CD14-positive monocyte (primary cell): ENCODE measurements at regions not wholly inside any gene's neighbourhood (a gene's known extent, or its start where the extent isn't known, plus 50 kb on each side); places are given as distances from the start of the nearest gene placed in this dataset.

Source experiments
- DNase-seq, 3 donors: peaks; one replicate each; pipeline ENCODE4 v3.0.0-alpha.2; 2011 to 2022
- H2AFZ ChIP-seq: 2 replicates; pipeline ENCODE4 v1.6.0; 2012; ENCODE audit warnings: mild to moderate bottlenecking, low read depth, low read length, inconsistent platforms; ENCODE audit not compliant: insufficient read depth, poor library complexity, severe bottlenecking
- H3K27ac ChIP-seq, 2 donors: 1 replicate in 1 of 2; 2 replicates in 1 of 2; pipeline ENCODE4 v1.5.1; 2012 to 2013; ENCODE audit warnings: low read length in 2 of 2, control low read depth in 1 of 2, inconsistent platforms in 1 of 2, low read depth in 1 of 2, mild to moderate bottlenecking in 1 of 2
- H3K27me3 ChIP-seq, 2 donors: one replicate each; pipeline versions ENCODE4 v1.6.0 to v1.6.1; 2011 to 2013; ENCODE audit warnings: low read length in 2 of 2; ENCODE audit not compliant: control insufficient read depth in 2 of 2, insufficient read depth in 2 of 2
- H3K36me3 ChIP-seq, 2 donors: replicated peaks in 1 of 2; 1 replicate in 1 of 2; 2 replicates in 1 of 2; pipeline versions ENCODE4 v1.5.1 to v1.6.1; 2012 to 2013; ENCODE audit warnings: low read length in 2 of 2, control low read depth in 1 of 2, inconsistent platforms in 1 of 2, mild to moderate bottlenecking in 1 of 2; ENCODE audit not compliant: insufficient read depth in 2 of 2, control insufficient read depth in 1 of 2
- H3K4me1 ChIP-seq, 2 donors: 1 replicate in 1 of 2; 2 replicates in 1 of 2; pipeline versions ENCODE4 v1.5.1 to v1.6.1; 2012 to 2013; ENCODE audit warnings: low read length in 2 of 2, control low read depth in 1 of 2, inconsistent platforms in 1 of 2, mild to moderate bottlenecking in 1 of 2, moderate library complexity in 1 of 2; ENCODE audit not compliant: insufficient read depth in 2 of 2, control insufficient read depth in 1 of 2
- H3K4me2 ChIP-seq: replicated peaks from 2 replicates; pipeline ENCODE3; 2012; ENCODE audit warnings: low read length, moderate library complexity, mild to moderate bottlenecking; ENCODE audit not compliant: poor library complexity, severe bottlenecking; ENCODE audit errors: extremely low read depth
- H3K4me3 ChIP-seq, 3 experiments: fragments of 200-600 bp in 1 of 3; sonication (generic) in 1 of 3; replicated peaks in 1 of 3; 1 replicate in 2 of 3; 2 replicates in 1 of 3; pipeline ENCODE4 v1.5.1; 2011 to 2013; ENCODE audit warnings: low read length in 3 of 3, mild to moderate bottlenecking in 3 of 3, control low read depth in 2 of 3, low read depth in 2 of 3, inconsistent platforms in 1 of 3, moderate library complexity in 1 of 3
- H3K79me2 ChIP-seq: 2 replicates; pipeline ENCODE4 v1.6.0; 2012; ENCODE audit warnings: mild to moderate bottlenecking, control low read depth, inconsistent platforms, low read length, moderate library complexity; ENCODE audit not compliant: insufficient read depth
- H3K9ac ChIP-seq: 2 replicates; pipeline ENCODE4 v1.6.0; 2017; ENCODE audit warnings: low read length, mild to moderate bottlenecking; ENCODE audit not compliant: insufficient read depth, poor library complexity, severe bottlenecking
- H3K9me3 ChIP-seq, 2 donors: replicated peaks in 1 of 2; 1 replicate in 1 of 2; 2 replicates in 1 of 2; pipeline versions ENCODE4 v1.5.1 to v1.6.1; 2012 to 2013; ENCODE audit warnings: low read length in 2 of 2, control low read depth in 1 of 2; ENCODE audit not compliant: control insufficient read depth in 1 of 2, insufficient read depth in 1 of 2
- H4K20me1 ChIP-seq: 2 replicates; pipeline ENCODE4 v1.6.0; 2012; ENCODE audit warnings: mild to moderate bottlenecking, low read length, control low read depth, moderate library complexity; ENCODE audit not compliant: insufficient read depth
- H3K27ac Mint-ChIP-seq, 7 donors: one replicate each; pipeline ENCODE4 v1.8.0; 2020; ENCODE audit warnings: mild to moderate bottlenecking in 7 of 7, mixed read lengths in 7 of 7, moderate library complexity in 6 of 7, inconsistent platforms in 2 of 7
- H3K27me3 Mint-ChIP-seq, 3 donors: one replicate each; pipeline ENCODE4 v1.8.0; 2021 to 2022; ENCODE audit warnings: low read depth in 3 of 3, mild to moderate bottlenecking in 3 of 3, mixed read lengths in 3 of 3, moderate library complexity in 3 of 3, inconsistent platforms in 1 of 3
- H3K36me3 Mint-ChIP-seq, 2 donors: one replicate each; pipeline ENCODE4 v1.8.0; 2020; ENCODE audit warnings: mixed read lengths in 2 of 2, inconsistent platforms in 1 of 2, mild to moderate bottlenecking in 1 of 2
- H3K4me1 Mint-ChIP-seq: one replicate; pipeline ENCODE4 v1.8.0; 2020; ENCODE audit warnings: mild to moderate bottlenecking, mixed read lengths
- H3K4me3 Mint-ChIP-seq, 2 donors: one replicate each; pipeline ENCODE4 v1.8.0; 2020; ENCODE audit warnings: mild to moderate bottlenecking in 2 of 2, mixed read lengths in 2 of 2, moderate library complexity in 1 of 2
- H3K9me3 Mint-ChIP-seq, 7 donors: one replicate each; pipeline ENCODE4 v1.8.0; 2020 to 2022; ENCODE audit warnings: mixed read lengths in 7 of 7, mild to moderate bottlenecking in 6 of 7, moderate library complexity in 6 of 7, inconsistent platforms in 2 of 7
- CTCF ChIP-seq: fragments of 200-600 bp; IDR thresholded peaks from one replicate; pipeline ENCODE4 v1.8.0; 2022; ENCODE audit warnings: antibody characterized with exemption, mild to moderate bottlenecking
- WGBS: methylation state at CpG from one replicate; pipeline ENCODE4 v1.1.5; 2013; ENCODE audit warnings: missing lambda C conversion rate; ENCODE audit not compliant: insufficient coverage; 5-methylcytosine and 5-hydroxymethylcytosine counted together
- intact Hi-C, 2 donors: fragments of 100-400 bp; cut with micrococcal nuclease; formaldehyde crosslinking; loops; one replicate each; pipeline versions ENCODE4 v1.15.0 to v1.15.1; 2023

- no peaks in the 10 kb centered on the region for H3K79me2 ChIP-seq
- 90% methylated on average over 9 of the region's 10 CpGs for WGBS
- H3K9me3 ChIP-seq, result no peaks in the 10 kb centered on the region
- no peaks in the 10 kb centered on the region for H4K20me1 ChIP-seq
- Mint-ChIP-seq H3K9me3 (peaks cover 0 to under 1% (median 0%) of the 10 kb centered on the region in 7 donors), H3K36me3 (no peaks in the 10 kb centered on the region), H3K4me1 (no peaks in the 10 kb centered on the region), H3K27ac (no peak overlapping the region), H3K4me3 (no peak overlapping the region), H3K27me3 (peaks cover 0 to 5% (median 4%) of the 10 kb centered on the region in 3 donors)
- no peak overlapping the region for H3K4me2 ChIP-seq
- TF ChIP-seq CTCF, result no peak
- no peak overlapping the region for H3K4me3 ChIP-seq
- no peaks in the 10 kb centered on the region for H3K4me1 ChIP-seq
- H2AFZ ChIP-seq, result no peak overlapping the region
- no peak overlapping the region for H3K9ac ChIP-seq
- no peaks in the 10 kb centered on the region for H3K27me3 ChIP-seq
- DNase-seq, result no peak
- H3K27ac ChIP-seq, result no peak overlapping the region
- H3K36me3 ChIP-seq, result no peaks in the 10 kb centered on the region
- intact Hi-C loops, result no loop called here
These were observed 86.8 kb upstream of the UXS1 start for GRCh38 chr2:106280722-106281446.

GRCh38 chr2:106280224-106280623, 86.1 kb upstream of the UXS1 start:
- H4K20me1 ChIP-seq, result no peaks in the 10 kb centered on the region
- H3K4me3 ChIP-seq, result no peak overlapping the region
- intact Hi-C loops, result no loop called here
- no peak overlapping the region for H3K9ac ChIP-seq
- H3K4me1 ChIP-seq, result no peaks in the 10 kb centered on the region
- H3K27me3 ChIP-seq, result no peaks in the 10 kb centered on the region
- no peaks in the 10 kb centered on the region for H3K79me2 ChIP-seq
- Mint-ChIP-seq H3K4me3 (no peak overlapping the region), H3K36me3 (no peaks in the 10 kb centered on the region), H3K27ac (no peak overlapping the region), H3K9me3 (peaks cover 0 to 3% (median 0%) of the 10 kb centered on the region in 7 donors), H3K4me1 (no peaks in the 10 kb centered on the region), H3K27me3 (peaks cover 0 to 5% (median 4%) of the 10 kb centered on the region in 3 donors)
- H2AFZ ChIP-seq, result no peak overlapping the region
- H3K36me3 ChIP-seq, result no peaks in the 10 kb centered on the region
- H3K9me3 ChIP-seq, result no peaks in the 10 kb centered on the region
- H3K27ac ChIP-seq, result no peak overlapping the region
- no peak overlapping the region for H3K4me2 ChIP-seq
- 67% methylated on average over 2 of the region's 3 CpGs for WGBS
- no peak for TF ChIP-seq CTCF
- no peak for DNase-seq
